ENCODE measurements at regions not wholly inside any gene's neighbourhood (a gene's known extent, or its start where the extent isn't known, plus 50 kb on each side); places are given as distances from the start of the nearest gene placed in this dataset.

DNA sequence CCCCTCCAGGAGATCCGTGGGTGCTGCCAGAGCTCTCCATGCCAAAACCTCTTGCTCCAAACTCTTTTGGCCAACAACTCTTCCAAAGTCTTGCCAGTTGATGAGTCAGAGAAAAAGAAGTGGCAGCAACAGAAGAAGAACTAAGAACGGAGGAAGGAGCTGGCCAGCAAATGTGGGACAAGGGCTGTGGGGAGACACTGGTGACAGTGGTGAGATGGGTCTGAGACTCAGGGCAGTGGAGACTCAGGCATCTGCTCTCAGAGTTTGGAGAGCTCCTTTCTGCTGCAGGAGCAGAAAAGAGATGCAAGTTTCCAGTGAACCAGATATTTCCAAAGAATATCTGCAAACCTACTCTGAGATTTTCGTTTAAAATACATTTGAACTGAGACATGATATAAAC lies 92.3 kb upstream of the SEMA6A start:
- TF ChIP-seq, protein P1, sequence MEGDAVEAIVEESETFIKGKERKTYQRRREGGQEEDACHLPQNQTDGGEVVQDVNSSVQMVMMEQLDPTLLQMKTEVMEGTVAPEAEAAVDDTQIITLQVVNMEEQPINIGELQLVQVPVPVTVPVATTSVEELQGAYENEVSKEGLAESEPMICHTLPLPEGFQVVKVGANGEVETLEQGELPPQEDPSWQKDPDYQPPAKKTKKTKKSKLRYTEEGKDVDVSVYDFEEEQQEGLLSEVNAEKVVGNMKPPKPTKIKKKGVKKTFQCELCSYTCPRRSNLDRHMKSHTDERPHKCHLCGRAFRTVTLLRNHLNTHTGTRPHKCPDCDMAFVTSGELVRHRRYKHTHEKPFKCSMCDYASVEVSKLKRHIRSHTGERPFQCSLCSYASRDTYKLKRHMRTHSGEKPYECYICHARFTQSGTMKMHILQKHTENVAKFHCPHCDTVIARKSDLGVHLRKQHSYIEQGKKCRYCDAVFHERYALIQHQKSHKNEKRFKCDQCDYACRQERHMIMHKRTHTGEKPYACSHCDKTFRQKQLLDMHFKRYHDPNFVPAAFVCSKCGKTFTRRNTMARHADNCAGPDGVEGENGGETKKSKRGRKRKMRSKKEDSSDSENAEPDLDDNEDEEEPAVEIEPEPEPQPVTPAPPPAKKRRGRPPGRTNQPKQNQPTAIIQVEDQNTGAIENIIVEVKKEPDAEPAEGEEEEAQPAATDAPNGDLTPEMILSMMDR (optimal IDR thresholded peaks at IDR 0.05 in 1 of 3, IDR thresholded peaks at IDR 0.05 in 1 of 3, conservative IDR thresholded peaks at IDR 0.05 in 1 of 3; ENCODE audit: extremely low read depth in 1 of 3, insufficient read depth in 2 of 3, low read length in 3 of 3): no peak
- no peak for TF ChIP-seq EZH2 (IDR thresholded peaks at IDR 0.05; ENCODE audit: low read length)

All from keratinocyte (primary cell).